Thoracic aorta (tissue), 2 donors: ENCODE measurements at regions not wholly inside any gene's neighbourhood (a gene's known extent, or its start where the extent isn't known, plus 50 kb on each side); places are given as distances from the start of the nearest gene placed in this dataset.

Source experiments
- ATAC-seq: fragments of 150-250 bp; one replicate; pipeline ENCODE4 v1.8.0; 2017; ENCODE audit warnings: low read depth; ENCODE audit not compliant: insufficient number of reproducible peaks, low FRiP score
- DNase-seq: peaks from one replicate; pipeline ENCODE4 v3.0.0-alpha.2; 2020; ENCODE audit warnings: low spot score
- H3K27ac ChIP-seq, 2 donors: fragments of 200-600 bp; sonication (generic); 1 replicate in 1 of 2; 2 replicates in 1 of 2; pipeline ENCODE4 v1.5.1; 2016; ENCODE audit warnings: mild to moderate bottlenecking in 2 of 2, moderate library complexity in 2 of 2
- H3K27me3 ChIP-seq: fragments of 200-600 bp; sonication (generic); replicated peaks from 2 replicates; pipeline ENCODE4 v1.6.0; 2016; ENCODE audit warnings: mild to moderate bottlenecking; ENCODE audit not compliant: insufficient read depth
- H3K36me3 ChIP-seq: fragments of 200-600 bp; sonication (generic); one replicate; pipeline ENCODE4 v1.5.1; 2016
- H3K4me1 ChIP-seq, 2 donors: fragments of 200-600 bp; sonication (generic); 1 replicate in 1 of 2; 2 replicates in 1 of 2; pipeline versions ENCODE4 v1.5.1 to v1.6.0; 2016; ENCODE audit warnings: low read depth in 2 of 2, mild to moderate bottlenecking in 1 of 2; ENCODE audit not compliant: control insufficient read depth in 1 of 2
- H3K4me3 ChIP-seq: fragments of 200-600 bp; sonication (generic); 2 replicates; pipeline ENCODE4 v1.5.1; 2016; ENCODE audit warnings: mild to moderate bottlenecking
- H3K9me3 ChIP-seq: fragments of 200-600 bp; sonication (generic); 2 replicates; pipeline ENCODE4 v1.5.1; 2016
- TF ChIP-seq, protein P1 (sequence below): fragments of 200-600 bp; sonication (generic); IDR thresholded peaks from one replicate; pipeline ENCODE4 v1.5.1; 2019; ENCODE audit warnings: antibody characterized with exemption

GRCh38 chr20:39885975-39886649, 802.9 kb downstream of the MAFB start:
- H3K4me3 ChIP-seq, result no peak overlapping the region
- no peaks in the 10 kb centered on the region for H3K9me3 ChIP-seq
- no peak for DNase-seq
- TF ChIP-seq, protein P1, sequence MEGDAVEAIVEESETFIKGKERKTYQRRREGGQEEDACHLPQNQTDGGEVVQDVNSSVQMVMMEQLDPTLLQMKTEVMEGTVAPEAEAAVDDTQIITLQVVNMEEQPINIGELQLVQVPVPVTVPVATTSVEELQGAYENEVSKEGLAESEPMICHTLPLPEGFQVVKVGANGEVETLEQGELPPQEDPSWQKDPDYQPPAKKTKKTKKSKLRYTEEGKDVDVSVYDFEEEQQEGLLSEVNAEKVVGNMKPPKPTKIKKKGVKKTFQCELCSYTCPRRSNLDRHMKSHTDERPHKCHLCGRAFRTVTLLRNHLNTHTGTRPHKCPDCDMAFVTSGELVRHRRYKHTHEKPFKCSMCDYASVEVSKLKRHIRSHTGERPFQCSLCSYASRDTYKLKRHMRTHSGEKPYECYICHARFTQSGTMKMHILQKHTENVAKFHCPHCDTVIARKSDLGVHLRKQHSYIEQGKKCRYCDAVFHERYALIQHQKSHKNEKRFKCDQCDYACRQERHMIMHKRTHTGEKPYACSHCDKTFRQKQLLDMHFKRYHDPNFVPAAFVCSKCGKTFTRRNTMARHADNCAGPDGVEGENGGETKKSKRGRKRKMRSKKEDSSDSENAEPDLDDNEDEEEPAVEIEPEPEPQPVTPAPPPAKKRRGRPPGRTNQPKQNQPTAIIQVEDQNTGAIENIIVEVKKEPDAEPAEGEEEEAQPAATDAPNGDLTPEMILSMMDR, result peak; percentile 29
- H3K4me1 ChIP-seq, result no peaks in the 10 kb centered on the region
- no peaks in the 10 kb centered on the region for H3K27me3 ChIP-seq
- no peaks in the 10 kb centered on the region for H3K36me3 ChIP-seq
- no peak overlapping the region for H3K27ac ChIP-seq
- no peak for ATAC-seq

DNA sequence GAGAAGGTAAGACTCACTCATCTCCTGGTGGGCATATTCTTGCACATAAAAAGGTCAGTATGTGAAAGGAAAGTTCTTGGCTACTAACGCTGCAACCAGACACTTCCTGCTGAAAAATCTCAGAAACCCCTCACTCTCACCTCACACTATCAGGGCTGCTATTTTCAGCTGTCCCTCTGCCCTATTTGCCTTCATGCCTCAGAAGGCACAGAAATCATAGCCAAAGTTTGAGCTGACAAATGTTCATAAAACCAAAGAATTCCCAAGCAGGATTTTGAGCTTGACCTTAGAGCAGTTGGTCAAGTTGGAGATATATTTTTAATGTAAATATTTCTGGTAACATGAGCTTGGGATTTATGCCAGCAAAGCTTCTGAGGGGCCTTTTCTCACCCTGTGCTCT, 806.2 kb downstream of the MAFB start:
- DNase-seq (no peak), ATAC-seq (no peak)
- Histone ChIP-seq H3K4me3 (no peak overlapping the region), H3K27me3 (no peaks in the 10 kb centered on the region), H3K9me3 (no peaks in the 10 kb centered on the region), H3K36me3 (no peaks in the 10 kb centered on the region), H3K4me1 (no peaks in the 10 kb centered on the region), H3K27ac (no peak overlapping the region)
- TF ChIP-seq, protein P1, result no peak

DNA sequence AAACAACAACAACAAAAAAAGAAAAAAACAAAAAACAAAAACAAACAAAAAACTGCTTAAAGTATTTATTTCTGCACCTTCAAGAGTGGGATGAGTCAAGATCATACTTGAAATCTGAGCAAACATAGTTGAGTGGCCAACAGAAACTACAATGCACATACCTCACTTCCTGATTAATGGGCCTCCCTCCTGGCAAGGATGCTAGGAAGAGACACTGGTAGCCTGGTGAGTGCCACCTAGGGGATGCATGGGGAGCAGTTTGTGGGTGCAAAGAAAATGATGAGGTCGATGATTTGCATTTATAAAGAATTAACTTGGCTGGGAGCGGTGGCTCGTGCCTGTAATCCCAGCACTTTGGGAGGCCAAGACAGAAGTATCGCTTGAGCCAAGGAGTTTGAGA, 808.1 kb downstream of the MAFB start:
- Histone ChIP-seq H3K36me3 (no peaks in the 10 kb centered on the region), H3K4me1 (no peaks in the 10 kb centered on the region), H3K27ac (no peak overlapping the region), H3K4me3 (no peak overlapping the region), H3K27me3 (no peaks in the 10 kb centered on the region), H3K9me3 (no peaks in the 10 kb centered on the region)
- ATAC-seq, result no peak
- no peak for DNase-seq
- TF ChIP-seq, protein P1, result no peak

GRCh38 chr20:39879296-39879695, 809.7 kb downstream of the MAFB start:
- DNase-seq, result no peak
- no peak for ATAC-seq
- TF ChIP-seq, protein P1, result no peak
- no peak overlapping the region for H3K4me3 ChIP-seq
- H3K27me3 ChIP-seq, result no peaks in the 10 kb centered on the region
- no peaks in the 10 kb centered on the region for H3K36me3 ChIP-seq
- peaks cover 0 to 2% of the 10 kb centered on the region in 2 donors for H3K4me1 ChIP-seq
- no peaks in the 10 kb centered on the region for H3K9me3 ChIP-seq
- H3K27ac ChIP-seq, result no peak overlapping the region

GRCh38 chr20:39878809-39879208, 810.2 kb downstream of the MAFB start:
- Histone ChIP-seq H3K4me3 (no peak overlapping the region), H3K27me3 (no peaks in the 10 kb centered on the region), H3K36me3 (no peaks in the 10 kb centered on the region), H3K4me1 (peaks cover 0 to 5% of the 10 kb centered on the region in 2 donors), H3K27ac (no peak overlapping the region), H3K9me3 (no peaks in the 10 kb centered on the region)
- no peak for ATAC-seq
- no peak for DNase-seq
- TF ChIP-seq, protein P1, result no peak
